IMR-90 (cell line): ENCODE measurements at regions not wholly inside any gene's neighbourhood (a gene's known extent, or its start where the extent isn't known, plus 50 kb on each side); places are given as distances from the start of the nearest gene placed in this dataset.

ENCODE experiments used
- ATAC-seq: fragments of 200-7000 bp; cut with Tn5 transposase; 2 replicates; pipeline ENCODE4 v1.9.1; 2020; ENCODE audit warnings: low read depth, mild to moderate bottlenecking, moderate library complexity
- BruUV-seq: library from RNA; stranded (reverse); fragments of 400-500 nt; replicated peaks from 2 replicates; lab custom pipeline; 2021; lab: Mats Ljungman, UMichigan
- CTCF ChIA-PET: fragments of 300-600 bp; formaldehyde crosslinking; extraction: SDS; loops from one replicate; lab custom pipeline; 2021; ENCODE audit warnings: antibody characterized with exemption; lab: Yijun Ruan, JAX
- POLR2A ChIA-PET: fragments of 300-600 bp; sonication (Branson Sonifier 250); formaldehyde crosslinking; loops from one replicate; lab custom pipeline; 2022; ENCODE audit warnings: antibody characterized with exemption; ENCODE audit not compliant: unreplicated experiment; lab: Charles Lee
- DNase-seq: peaks from one replicate; pipeline ENCODE4 v3.0.0; 2013
- H2AFZ ChIP-seq: replicated peaks from 2 replicates; pipeline ENCODE3; 2013; ENCODE audit warnings: low read length, mild to moderate bottlenecking; ENCODE audit not compliant: poor library complexity
- H2AK5ac ChIP-seq: 2 replicates; pipeline ENCODE4 v1.6.1; 2013; ENCODE audit warnings: low read depth, low read length, inconsistent platforms
- H2AK9ac ChIP-seq: replicated peaks from 2 replicates; pipeline ENCODE3; 2013; ENCODE audit warnings: mild to moderate bottlenecking, low read depth, low read length, moderate library complexity; ENCODE audit not compliant: poor library complexity
- H2BK120ac ChIP-seq: 2 replicates; pipeline ENCODE4 v1.6.1; 2013; ENCODE audit warnings: low read depth, low read length, inconsistent platforms
- H2BK15ac ChIP-seq: 3 replicates; pipeline ENCODE4 v1.6.1; 2013; ENCODE audit warnings: low read depth, low read length, inconsistent platforms
- H2BK20ac ChIP-seq: 2 replicates; pipeline ENCODE4 v1.6.1; 2013; ENCODE audit warnings: low read depth, mild to moderate bottlenecking, inconsistent platforms, low read length, moderate library complexity
- H2BK5ac ChIP-seq: 2 replicates; pipeline ENCODE4 v1.6.1; 2013; ENCODE audit warnings: mild to moderate bottlenecking, low read depth, low read length, inconsistent platforms; ENCODE audit not compliant: poor library complexity, severe bottlenecking
- H3K14ac ChIP-seq: replicated peaks from 2 replicates; pipeline ENCODE4 v1.6.1; 2013; ENCODE audit warnings: low read depth, low read length, inconsistent platforms
- H3K18ac ChIP-seq: 2 replicates; pipeline ENCODE4 v1.6.1; 2013; ENCODE audit warnings: low read depth, low read length, control low read depth
- H3K23ac ChIP-seq: 2 replicates; pipeline ENCODE4 v1.6.1; 2013; ENCODE audit warnings: low read depth, low read length, inconsistent platforms
- H3K27ac ChIP-seq: 2 replicates; pipeline ENCODE4 v1.5.1; 2013; ENCODE audit warnings: mild to moderate bottlenecking, control low read depth, low read length; ENCODE audit not compliant: insufficient read depth
- H3K27me3 ChIP-seq: 2 replicates; pipeline ENCODE4 v1.6.1; 2013; ENCODE audit warnings: low read length; ENCODE audit not compliant: control insufficient read depth, insufficient read depth
- H3K36me3 ChIP-seq: 2 replicates; pipeline ENCODE4 v1.6.1; 2013; ENCODE audit warnings: low read length, mixed read lengths; ENCODE audit not compliant: control insufficient read depth, insufficient read depth
- H3K4ac ChIP-seq: 2 replicates; pipeline ENCODE4 v1.6.1; 2013; ENCODE audit warnings: low read depth, low read length, inconsistent platforms
- H3K4me1 ChIP-seq: 2 replicates; pipeline ENCODE4 v1.6.1; 2013; ENCODE audit warnings: low read length, mixed read lengths; ENCODE audit not compliant: control insufficient read depth, insufficient read depth
- H3K4me2 ChIP-seq: 2 replicates; pipeline ENCODE4 v1.6.1; 2013; ENCODE audit warnings: low read depth, mild to moderate bottlenecking, control low read depth, low read length, moderate library complexity
- H3K4me3 ChIP-seq: 2 replicates; pipeline ENCODE4 v1.5.1; 2013; ENCODE audit warnings: low read depth, mild to moderate bottlenecking, control low read depth, low read length, moderate library complexity; ENCODE audit not compliant: insufficient read depth
- H3K56ac ChIP-seq: 2 replicates; pipeline ENCODE4 v1.6.1; 2013; ENCODE audit warnings: low read length, inconsistent platforms; ENCODE audit not compliant: insufficient read depth; ENCODE audit errors: extremely low read depth
- H3K79me1 ChIP-seq, 2 experiments: 2 replicates each; pipeline ENCODE4 v1.6.1; 2013; ENCODE audit warnings: low read length in 2 of 2, inconsistent platforms in 1 of 2, low read depth in 1 of 2
- H3K9ac ChIP-seq: 2 replicates; pipeline ENCODE4 v1.6.1; 2013; ENCODE audit warnings: low read depth, low read length, control low read depth
- H3K9me1 ChIP-seq: 2 replicates; pipeline ENCODE4 v1.6.1; 2013; ENCODE audit warnings: low read length, inconsistent platforms; ENCODE audit not compliant: insufficient read depth
- H3K9me3 ChIP-seq: 2 replicates; pipeline ENCODE4 v1.6.1; 2013; ENCODE audit warnings: low read length; ENCODE audit not compliant: control insufficient read depth, insufficient read depth
- H4K20me1 ChIP-seq: 2 replicates; pipeline ENCODE4 v1.6.1; 2013; ENCODE audit warnings: low read length, inconsistent platforms; ENCODE audit not compliant: insufficient read depth
- H4K5ac ChIP-seq: 2 replicates; pipeline ENCODE4 v1.6.1; 2013; ENCODE audit warnings: mild to moderate bottlenecking, low read depth, low read length, control low read depth
- H4K8ac ChIP-seq, 2 experiments: 2 replicates each; pipeline ENCODE4 v1.6.1; 2013; ENCODE audit warnings: low read depth in 2 of 2, low read length in 2 of 2, control low read depth in 1 of 2, inconsistent platforms in 1 of 2
- H4K91ac ChIP-seq: 2 replicates; pipeline ENCODE4 v1.6.1; 2013; ENCODE audit warnings: low read depth, low read length, inconsistent platforms; ENCODE audit not compliant: insufficient read depth
- BHLHE40 ChIP-seq: fragments of 150-350 bp; IDR thresholded peaks from 2 replicates; pipeline ENCODE4 v1.6.1; 2016; ENCODE audit warnings: mild to moderate bottlenecking, low read depth, low read length
- CEBPB ChIP-seq: IDR thresholded peaks from 2 replicates; pipeline ENCODE4 v1.6.1; 2012; ENCODE audit warnings: low read depth, low read length, improper control_type of control experiment
- CHD1 ChIP-seq: IDR thresholded peaks from 2 replicates; pipeline ENCODE4 v1.6.1; 2012; ENCODE audit warnings: low read depth, low read length, improper control_type of control experiment
- MAZ ChIP-seq: IDR thresholded peaks from 2 replicates; pipeline ENCODE4 v1.6.1; 2012; ENCODE audit warnings: low read depth, mild to moderate bottlenecking, low read length, improper control_type of control experiment, moderate library complexity, borderline replicate concordance
- MXI1 ChIP-seq: IDR thresholded peaks from 2 replicates; pipeline ENCODE4 v1.6.1; 2012; ENCODE audit warnings: low read depth, mild to moderate bottlenecking, low read length, moderate library complexity, borderline replicate concordance
- NFE2L2 ChIP-seq: fragments of 150-350 bp; IDR thresholded peaks from 2 replicates; pipeline ENCODE4 v1.6.1; 2016; ENCODE audit warnings: low read depth, mild to moderate bottlenecking, low read length
- POLR2A ChIP-seq: IDR thresholded peaks from 2 replicates; pipeline ENCODE4 v1.6.1; 2012; ENCODE audit warnings: mild to moderate bottlenecking, low read depth, low read length
- RAD21 ChIP-seq: IDR thresholded peaks from 2 replicates; pipeline ENCODE4 v1.6.1; 2012; ENCODE audit warnings: low read length, improper control_type of control experiment
- RCOR1 ChIP-seq: IDR thresholded peaks from 2 replicates; pipeline ENCODE4 v1.6.1; 2012; ENCODE audit warnings: mild to moderate bottlenecking, low read length, improper control_type of control experiment; ENCODE audit not compliant: insufficient replicate concordance
- SMC3 ChIP-seq: fragments of 150-350 bp; IDR thresholded peaks from 2 replicates; pipeline ENCODE4 v1.6.1; 2016; ENCODE audit warnings: low read depth, mild to moderate bottlenecking, antibody characterized with exemption, low read length, moderate library complexity
- WGBS, 2 experiments: methylation state at CpG; one replicate each; pipeline versions ENCODE4 v1.1.5 to v1.1.7; 2013; ENCODE audit warnings: missing lambda C conversion rate in 2 of 2; ENCODE audit not compliant: insufficient read length in 1 of 2; ENCODE audit errors: extremely low coverage in 2 of 2; 5-methylcytosine and 5-hydroxymethylcytosine counted together
- dilution Hi-C: fragments of 300-500 bp; cut with HindIII; formaldehyde crosslinking; loops from one replicate; pipeline ENCODE4 v1.14.3; 2018; ENCODE audit warnings: low sequenced_read_pairs; ENCODE audit not compliant: unreplicated experiment
- in situ Hi-C: fragments of 300-500 bp; cut with MboI; formaldehyde crosslinking; loops from 3 replicates; pipeline ENCODE4 v1.14.3; 2019; ENCODE audit warnings: low sequenced_read_pairs, inconsistent platforms, mixed read lengths
- intact Hi-C: fragments of 100-400 bp; cut with micrococcal nuclease; formaldehyde crosslinking; loops from 2 replicates; pipeline ENCODE4 v1.10.0; 2022
- TF ChIP-seq, protein P1 (sequence below): fragments of 150-350 bp; IDR thresholded peaks from 2 replicates; pipeline ENCODE4 v1.6.1; 2017; ENCODE audit warnings: mild to moderate bottlenecking, antibody characterized with exemption, low read length, low read depth
- TF ChIP-seq, protein P2 (sequence below): fragments of 150-350 bp; IDR thresholded peaks from 2 replicates; pipeline ENCODE4 v1.6.1; 2016; ENCODE audit warnings: low read depth, mild to moderate bottlenecking, low read length, moderate library complexity, borderline replicate concordance

DNA sequence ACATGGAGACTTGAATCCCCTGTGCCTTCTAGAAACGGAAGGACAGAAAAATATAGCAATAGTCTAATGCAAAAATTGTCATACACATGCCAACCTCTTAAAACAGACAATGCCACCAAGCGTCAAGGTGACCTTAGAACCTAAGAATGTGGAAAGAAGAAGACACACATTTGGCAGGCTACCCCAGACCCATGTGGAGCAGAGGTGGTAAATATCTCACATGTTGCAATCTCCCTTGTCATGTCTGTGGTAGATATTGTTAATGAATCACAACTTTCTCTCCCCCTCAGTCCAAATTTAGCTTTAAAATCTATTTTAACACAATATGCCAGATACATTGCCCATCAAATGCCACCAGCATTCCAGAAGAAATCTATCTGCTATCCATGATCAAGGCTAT is 137.4 kb downstream of the HNMT start:
- no peak overlapping the region for H3K27ac ChIP-seq
- no peaks in the 10 kb centered on the region for H3K36me3 ChIP-seq
- H3K4ac ChIP-seq = no peak overlapping the region
- H2BK20ac ChIP-seq = no peak overlapping the region
- no peaks in the 10 kb centered on the region for H3K79me1 ChIP-seq
- no peaks in the 10 kb centered on the region for H3K9me1 ChIP-seq
- H2BK15ac ChIP-seq = no peak overlapping the region
- H4K91ac ChIP-seq = no peak overlapping the region
- H3K9ac ChIP-seq = no peak overlapping the region
- TF ChIP-seq, protein P1, sequence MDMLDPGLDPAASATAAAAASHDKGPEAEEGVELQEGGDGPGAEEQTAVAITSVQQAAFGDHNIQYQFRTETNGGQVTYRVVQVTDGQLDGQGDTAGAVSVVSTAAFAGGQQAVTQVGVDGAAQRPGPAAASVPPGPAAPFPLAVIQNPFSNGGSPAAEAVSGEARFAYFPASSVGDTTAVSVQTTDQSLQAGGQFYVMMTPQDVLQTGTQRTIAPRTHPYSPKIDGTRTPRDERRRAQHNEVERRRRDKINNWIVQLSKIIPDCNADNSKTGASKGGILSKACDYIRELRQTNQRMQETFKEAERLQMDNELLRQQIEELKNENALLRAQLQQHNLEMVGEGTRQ = no peak
- no peak for TF ChIP-seq MAZ
- TF ChIP-seq CEBPB = no peak
- no peak for TF ChIP-seq RCOR1
- TF ChIP-seq RAD21 = no peak
- no peak for TF ChIP-seq POLR2A
- TF ChIP-seq BHLHE40 = no peak
- TF ChIP-seq SMC3 = no peak
- TF ChIP-seq, protein P2, sequence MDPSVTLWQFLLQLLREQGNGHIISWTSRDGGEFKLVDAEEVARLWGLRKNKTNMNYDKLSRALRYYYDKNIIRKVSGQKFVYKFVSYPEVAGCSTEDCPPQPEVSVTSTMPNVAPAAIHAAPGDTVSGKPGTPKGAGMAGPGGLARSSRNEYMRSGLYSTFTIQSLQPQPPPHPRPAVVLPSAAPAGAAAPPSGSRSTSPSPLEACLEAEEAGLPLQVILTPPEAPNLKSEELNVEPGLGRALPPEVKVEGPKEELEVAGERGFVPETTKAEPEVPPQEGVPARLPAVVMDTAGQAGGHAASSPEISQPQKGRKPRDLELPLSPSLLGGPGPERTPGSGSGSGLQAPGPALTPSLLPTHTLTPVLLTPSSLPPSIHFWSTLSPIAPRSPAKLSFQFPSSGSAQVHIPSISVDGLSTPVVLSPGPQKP = no peak
- no peak for TF ChIP-seq NFE2L2
- no peak for TF ChIP-seq CHD1
- TF ChIP-seq MXI1 = no peak
- H3K23ac ChIP-seq = no peak overlapping the region
- H3K18ac ChIP-seq = no peak overlapping the region
- no peaks in the 10 kb centered on the region for H3K4me1 ChIP-seq
- no peaks in the 10 kb centered on the region for H3K27me3 ChIP-seq
- no peak overlapping the region for H2BK120ac ChIP-seq
- no peak for DNase-seq
- no peak overlapping the region for H2AFZ ChIP-seq
- POLR2A ChIA-PET = no interaction called here
- no peak overlapping the region for H2AK5ac ChIP-seq
- BruUV-seq = no TSS peak
- H4K5ac ChIP-seq = no peak overlapping the region
- H3K56ac ChIP-seq = no peak overlapping the region
- CTCF ChIA-PET = no interaction called here
- dilution Hi-C loops (no loop called here), in situ Hi-C loops (no loop called here), intact Hi-C loops (no loop called here)
- H3K4me3 ChIP-seq = no peak overlapping the region
- no CpG with 5 or more reads among the region's 2 CpGs for WGBS, 2 experiments
- H3K14ac ChIP-seq = no peak overlapping the region
- H2AK9ac ChIP-seq = no peak overlapping the region
- no peaks in the 10 kb centered on the region for H4K20me1 ChIP-seq
- H4K8ac ChIP-seq = no peak overlapping the region
- no peak overlapping the region for H3K4me2 ChIP-seq
- no peak for ATAC-seq
- no peak overlapping the region for H2BK5ac ChIP-seq
- H3K9me3 ChIP-seq = no peaks in the 10 kb centered on the region
